ENCODE measurements at regions not wholly inside any gene's neighbourhood (a gene's known extent, or its start where the extent isn't known, plus 50 kb on each side); places are given as distances from the start of the nearest gene placed in this dataset.
A peak's percentile ranks its signal among the peaks of the same experiment; 100 is the strongest.
"Not testable (repeated sequence)": the region's sequence is repeated elsewhere in the genome, so short reads cannot be mapped to it uniquely, and the experiment has no call there.

DNA sequence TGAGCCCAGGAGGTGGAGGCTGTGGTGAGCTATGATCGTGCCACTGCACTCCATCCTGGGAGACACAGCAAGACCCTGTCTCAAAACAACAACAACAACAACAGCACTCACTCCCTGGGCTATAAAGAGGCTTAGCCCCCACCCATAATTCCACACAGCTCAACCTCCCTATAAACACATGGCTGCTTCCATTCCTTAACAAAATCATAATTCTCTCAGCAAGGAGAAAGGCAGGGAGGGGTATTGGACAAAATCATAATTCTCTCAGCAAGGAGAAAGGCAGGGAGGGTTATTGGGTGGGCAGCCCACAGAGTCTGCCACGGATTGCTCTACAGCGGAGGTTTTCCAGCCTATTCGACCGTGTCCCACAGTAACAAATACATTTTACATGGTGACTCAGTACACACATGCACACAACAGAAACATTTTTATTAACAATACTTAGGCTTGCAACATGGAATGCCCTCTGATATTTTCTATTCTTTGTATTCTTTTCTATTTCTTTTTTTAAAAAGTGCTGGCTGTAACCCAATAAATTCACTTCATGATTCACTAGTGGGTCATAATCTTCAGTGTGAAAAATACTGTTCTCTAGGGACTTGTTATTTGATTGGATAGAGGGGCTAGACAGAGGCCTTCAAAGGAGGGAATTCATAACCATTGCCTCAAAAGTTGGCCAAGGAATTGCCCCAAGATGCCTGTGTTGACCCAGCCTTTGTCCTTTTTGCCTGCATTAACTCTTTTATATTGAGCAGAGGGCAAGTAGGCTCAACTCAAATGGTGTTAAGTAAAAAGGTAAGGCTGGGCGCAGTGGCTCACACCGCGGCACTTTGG, 50.6 kb upstream of the ZMYND8 start:
- DNase-seq (ENCODE audit: extremely low spot score, insufficient read length, low read depth) (no peak), FAIRE-seq (no peak)

DNA sequence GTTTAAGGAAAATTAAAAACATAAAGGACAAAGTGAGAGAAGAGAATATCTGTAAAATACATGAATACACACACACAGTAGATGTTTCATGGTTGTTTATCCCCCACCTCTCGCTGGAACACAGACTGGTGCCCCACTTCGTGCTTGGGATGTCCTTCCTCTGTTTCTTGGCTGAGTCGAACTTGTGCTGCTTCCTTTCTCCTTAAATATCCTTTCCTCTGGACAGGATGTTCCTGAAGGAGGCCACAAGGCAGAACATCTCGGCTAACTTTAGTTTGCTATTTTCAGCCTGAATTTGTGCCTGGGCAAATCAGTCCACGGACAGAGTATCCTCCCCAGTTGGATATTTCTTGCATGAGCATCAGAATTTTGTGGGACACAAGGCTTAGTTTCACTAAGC, 54.7 kb upstream of the ZMYND8 start:
- FAIRE-seq: no peak
- no peak for DNase-seq (ENCODE audit: extremely low spot score, insufficient read length, low read depth)

DNA sequence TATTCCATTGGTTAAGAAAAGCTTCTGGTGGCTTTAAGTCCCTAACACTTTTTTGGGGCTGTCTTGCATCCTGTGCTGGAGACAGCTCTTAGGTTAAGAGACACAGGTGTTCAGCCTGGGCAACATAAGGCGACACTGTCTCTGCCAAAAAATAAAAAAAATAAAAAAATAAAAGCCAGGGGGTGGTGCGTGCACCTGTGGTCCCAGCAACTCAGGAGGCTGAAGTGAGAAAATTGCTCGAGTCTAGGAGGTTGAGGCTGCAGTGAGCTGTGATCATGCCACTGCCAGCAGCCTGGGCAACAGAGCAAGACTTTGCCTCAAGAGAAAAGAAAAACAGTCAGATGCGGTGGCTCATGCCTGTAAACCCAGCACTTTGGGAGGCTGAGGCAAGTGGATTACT, 55.6 kb upstream of the ZMYND8 start:
- FAIRE-seq (peak; percentile 36), DNase-seq (ENCODE audit: extremely low spot score, insufficient read length, low read depth) (no peak)

DNA sequence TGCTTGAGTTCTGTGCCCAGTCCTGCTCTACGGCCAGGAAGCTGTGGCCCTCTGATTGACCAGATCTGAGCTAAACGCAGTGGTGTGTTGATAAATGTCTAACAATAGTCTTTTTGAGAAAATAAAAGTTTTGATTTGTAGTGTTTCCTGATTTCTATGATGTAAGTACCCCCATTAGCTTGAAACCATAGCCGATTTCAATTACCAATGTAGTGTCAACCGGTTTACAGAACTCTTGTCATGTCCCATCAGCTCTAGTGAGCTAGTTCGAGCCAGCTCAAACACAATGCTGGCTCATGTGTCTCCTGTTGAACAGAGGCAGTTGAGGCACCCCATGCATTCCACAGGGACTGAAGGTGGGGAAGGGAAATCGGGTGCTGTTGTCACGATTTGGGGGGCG, 56.7 kb upstream of the ZMYND8 start:
- FAIRE-seq: no peak
- no peak for DNase-seq (ENCODE audit: extremely low spot score, insufficient read length, low read depth)

DNA sequence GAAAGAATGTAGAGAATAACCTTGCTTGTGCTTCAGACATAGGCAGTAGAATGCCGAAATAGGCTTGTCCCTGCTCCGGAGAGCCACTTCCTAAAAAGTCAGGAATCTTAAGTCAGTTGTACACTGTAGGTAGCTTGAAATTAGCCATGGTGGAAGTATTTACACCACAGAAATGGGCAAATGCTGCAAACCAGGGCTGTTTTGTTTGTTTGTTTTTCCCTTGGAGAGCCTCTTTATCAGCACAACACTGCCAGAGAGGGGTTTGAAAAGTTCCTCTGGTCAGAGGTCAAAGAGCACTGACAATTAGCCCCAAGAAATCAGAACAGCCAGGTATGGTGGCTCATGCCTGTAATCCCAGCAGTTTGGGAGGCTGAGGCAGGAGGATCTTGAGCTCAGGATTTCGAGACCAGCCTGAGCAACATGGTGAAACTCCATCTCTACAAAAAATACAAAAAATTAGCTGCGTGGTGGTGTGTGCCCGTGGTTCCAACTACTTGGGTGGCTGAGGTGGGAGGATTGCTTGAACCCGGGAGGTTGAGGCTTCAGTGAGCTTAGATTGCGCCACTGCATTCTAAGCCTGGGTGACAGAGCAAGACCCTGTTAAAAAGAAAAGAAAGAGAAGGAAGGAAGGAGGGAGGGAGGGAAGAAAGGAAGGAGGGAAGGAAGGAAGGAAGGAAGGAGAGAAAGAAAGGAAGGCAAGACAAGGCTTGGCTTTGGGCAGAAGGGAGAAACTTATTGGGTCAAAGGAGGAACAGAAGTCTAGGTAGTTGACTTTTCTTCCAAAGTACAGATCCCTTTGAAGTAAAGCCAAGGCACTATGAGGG, 61.0 kb upstream of the ZMYND8 start:
- FAIRE-seq (no peak), DNase-seq (ENCODE audit: extremely low spot score, insufficient read length, low read depth) (no peak)

DNA sequence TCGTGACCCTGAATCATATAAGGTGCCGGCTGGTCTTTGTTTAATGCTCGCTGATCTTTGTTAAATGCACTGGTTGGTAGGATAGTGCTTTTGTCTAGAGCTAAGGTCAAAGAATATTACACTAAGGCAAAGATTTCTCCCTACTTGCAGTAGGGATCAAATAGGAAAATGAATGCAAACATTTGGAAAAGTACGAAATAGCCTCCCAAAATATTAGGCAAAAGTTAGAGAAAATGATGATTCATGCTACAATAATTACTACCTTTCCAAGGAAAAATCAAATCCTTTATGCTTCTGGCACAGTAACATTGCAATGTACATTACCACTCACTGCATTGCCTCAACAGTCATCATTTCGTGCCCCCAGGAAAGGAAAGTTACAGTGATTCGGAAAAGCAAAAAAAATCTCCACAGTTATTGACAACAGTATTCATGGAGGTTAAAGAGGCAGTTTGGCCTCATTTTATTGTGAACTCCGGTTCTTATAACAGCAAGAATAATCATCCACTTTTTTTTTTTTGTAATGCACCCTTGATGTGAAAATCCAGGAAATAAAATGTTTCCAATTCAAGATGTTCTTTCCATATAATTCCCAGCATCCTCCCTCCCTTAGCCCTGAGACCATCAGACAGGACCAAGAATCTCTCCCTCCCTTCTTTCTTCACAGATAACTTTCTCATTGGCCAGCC, 61.7 kb upstream of the ZMYND8 start:
- DNase-seq (ENCODE audit: extremely low spot score, insufficient read length, low read depth) (no peak), FAIRE-seq (no peak)

DNA sequence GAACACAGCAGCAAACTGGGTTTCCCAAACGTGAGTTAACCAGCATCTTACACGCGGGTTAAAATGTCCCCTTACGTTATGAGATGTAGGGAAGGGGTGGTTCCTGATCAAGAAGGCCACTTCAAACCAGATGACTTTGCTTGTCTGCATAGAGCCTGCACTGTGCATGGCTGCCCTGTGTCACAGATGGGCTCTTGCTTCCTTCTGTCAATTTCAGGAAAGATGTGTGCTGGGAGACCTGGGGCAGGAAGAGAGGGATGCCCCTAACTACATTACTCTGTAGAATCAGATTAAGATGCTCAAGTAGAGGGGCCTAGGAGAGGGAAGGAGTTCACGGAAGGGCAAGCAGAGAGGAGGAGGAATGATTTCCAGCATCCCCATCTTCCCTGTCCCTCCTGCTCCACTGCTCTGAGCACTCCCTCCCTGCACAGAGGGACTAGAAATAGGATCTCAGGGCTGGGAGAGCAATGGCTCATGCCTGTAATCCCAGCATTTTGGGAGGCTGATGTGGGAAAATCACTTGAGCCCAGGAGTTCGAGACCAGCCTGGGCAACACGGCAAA, 63.5 kb upstream of the ZMYND8 start:
- FAIRE-seq: no peak
- DNase-seq (ENCODE audit: extremely low spot score, insufficient read length, low read depth): no peak

DNA sequence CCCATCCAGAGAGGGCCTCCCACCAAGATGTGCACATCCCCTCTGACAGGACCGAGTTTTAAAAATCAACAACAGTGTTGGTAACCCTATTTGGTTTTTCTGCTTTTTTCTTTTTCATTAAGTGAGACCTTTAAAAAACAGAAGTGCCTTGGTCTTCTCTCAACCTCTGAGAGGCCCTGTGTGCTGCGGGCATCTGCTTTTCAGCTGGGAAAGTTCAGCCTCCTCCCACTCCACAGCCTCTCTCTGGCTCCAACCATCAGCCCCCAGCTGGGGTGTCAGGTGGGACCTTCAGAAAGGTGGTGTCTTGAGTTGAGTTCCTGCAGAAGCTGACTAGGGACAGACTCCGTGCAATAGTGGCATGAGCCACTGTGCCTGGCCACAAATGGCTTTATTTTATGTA, 64.6 kb upstream of the ZMYND8 start:
- no peak for FAIRE-seq
- DNase-seq (ENCODE audit: extremely low spot score, insufficient read length, low read depth): no peak

DNA sequence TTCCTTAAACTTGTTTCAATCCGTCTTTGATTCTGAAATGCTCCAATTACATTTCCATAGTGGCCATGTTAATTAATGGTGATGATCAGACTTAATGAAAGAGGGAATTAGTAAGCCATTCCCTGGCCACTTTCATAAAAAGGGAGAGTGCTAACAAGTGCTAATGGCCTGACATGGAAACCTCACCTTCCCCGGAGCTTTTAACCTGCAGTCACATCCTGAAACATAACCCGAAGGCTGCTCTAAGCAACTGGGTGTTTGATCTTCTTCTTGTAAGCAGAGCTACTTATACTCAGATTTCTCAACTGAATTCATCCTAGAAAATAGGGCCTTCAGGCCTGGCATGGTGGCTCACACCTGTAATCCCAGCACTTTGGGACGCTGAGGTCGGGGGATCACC, 67.1 kb upstream of the ZMYND8 start:
- no peak for FAIRE-seq
- no peak for DNase-seq (ENCODE audit: extremely low spot score, insufficient read length, low read depth)

DNA sequence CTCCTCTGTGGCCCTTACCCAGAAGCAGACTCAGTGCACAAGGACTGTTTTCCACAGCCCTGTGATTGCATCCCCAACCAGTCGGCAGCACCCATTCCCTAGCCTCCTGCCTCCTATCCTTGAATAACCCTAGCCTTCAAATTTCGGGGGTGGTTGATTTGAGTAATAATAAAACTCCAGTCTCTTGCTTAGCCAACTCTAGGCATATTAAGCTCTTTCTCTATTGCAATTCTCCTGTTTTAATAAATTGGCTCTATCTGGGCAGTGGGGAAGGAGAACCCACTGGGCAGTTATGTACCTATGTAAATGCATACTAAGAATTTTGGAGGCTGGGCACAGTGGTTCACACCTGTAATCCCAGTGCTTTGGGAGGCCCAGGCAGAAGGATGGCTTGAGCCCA, 70.6 kb upstream of the ZMYND8 start:
- DNase-seq (ENCODE audit: extremely low spot score, insufficient read length, low read depth) (no peak), FAIRE-seq (no peak)

DNA sequence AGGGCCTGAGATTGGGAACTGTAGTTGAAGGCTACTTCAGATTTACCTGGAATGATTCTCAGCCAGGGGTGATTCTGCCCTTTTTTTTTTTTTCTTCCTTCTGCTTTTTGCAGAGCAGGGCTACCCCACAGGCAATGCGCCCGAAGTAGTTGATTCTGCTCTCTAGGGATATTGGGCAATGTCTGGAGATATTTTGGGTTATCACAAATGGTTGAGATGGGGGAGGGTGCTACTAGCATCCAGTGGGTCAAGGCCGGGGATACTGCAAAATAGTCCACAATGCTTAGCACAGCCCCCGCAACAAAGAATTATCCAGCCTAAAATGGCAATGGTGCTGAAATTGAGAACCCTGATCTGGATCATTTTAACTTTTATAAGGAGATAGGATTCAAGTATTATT, 71.2 kb upstream of the ZMYND8 start:
- FAIRE-seq (no peak), DNase-seq (ENCODE audit: extremely low spot score, insufficient read length, low read depth) (no peak)

DNA sequence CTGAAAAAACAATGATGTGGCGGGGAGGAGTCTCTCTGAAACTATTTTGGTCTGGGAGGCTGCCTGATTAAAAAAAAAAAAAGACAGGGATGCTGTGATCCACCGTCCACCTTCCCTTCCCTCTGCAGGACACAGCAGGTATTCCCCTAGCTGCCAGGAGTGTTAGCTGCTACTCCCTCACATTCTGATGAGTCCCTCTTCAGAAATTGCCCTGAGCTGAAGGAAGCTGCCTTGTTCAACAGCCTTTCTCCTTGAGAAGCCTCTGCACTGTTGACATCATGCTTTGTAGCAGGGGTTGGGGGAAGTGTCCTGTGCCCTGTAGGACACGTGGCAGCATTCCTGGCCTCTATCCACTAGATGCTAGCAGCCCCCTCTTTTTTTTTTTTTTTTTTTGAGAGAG, 71.7 kb upstream of the ZMYND8 start:
- FAIRE-seq (no peak), DNase-seq (ENCODE audit: extremely low spot score, insufficient read length, low read depth) (no peak)

DNA sequence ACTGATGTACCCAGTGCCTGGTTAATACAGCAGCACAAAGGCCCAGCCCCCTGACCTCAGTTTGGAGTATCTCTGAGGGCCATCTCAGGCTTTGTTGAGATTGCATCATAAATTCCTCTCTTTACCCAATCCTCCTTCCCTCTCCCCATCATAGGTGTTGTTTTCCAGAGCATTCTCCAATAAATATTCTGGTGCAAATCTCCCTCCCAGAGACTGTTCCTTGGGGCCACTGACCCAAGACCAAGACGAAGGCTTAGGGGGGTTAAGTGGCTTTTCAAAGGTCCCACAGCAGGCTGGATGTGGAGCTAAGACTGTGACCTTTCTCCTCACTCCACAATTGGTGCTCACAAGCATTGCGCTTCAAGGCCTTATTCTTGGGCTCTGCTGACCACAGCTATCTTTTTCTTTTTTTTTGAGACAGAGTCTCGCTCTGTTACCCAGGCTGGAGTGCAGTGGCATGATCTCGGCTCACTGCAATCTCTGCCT, 72.4 kb upstream of the ZMYND8 start:
- FAIRE-seq (no peak), DNase-seq (ENCODE audit: extremely low spot score, insufficient read length, low read depth) (no peak)

DNA sequence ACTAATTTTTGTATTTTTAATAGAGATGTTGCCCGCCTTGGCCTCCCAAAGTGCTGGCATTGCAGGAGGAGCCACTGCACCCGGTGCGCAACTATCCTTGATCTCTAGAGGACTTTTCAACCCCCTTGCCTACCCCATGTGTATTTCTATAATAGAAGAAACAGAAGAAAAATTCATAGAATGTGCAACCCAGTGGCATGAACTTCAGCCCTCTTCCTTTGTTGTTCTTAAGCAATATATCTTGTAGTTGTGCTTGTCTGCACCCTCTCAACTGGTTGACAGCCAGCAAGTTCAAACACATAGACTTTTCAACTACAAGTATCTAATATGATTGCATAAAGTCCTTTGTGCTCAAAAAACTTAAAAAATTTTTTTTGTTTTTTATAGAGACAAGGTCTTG, 72.3 kb upstream of the NCOA3 start:
- no peak for DNase-seq (ENCODE audit: extremely low spot score, insufficient read length, low read depth)
- FAIRE-seq: no peak

DNA sequence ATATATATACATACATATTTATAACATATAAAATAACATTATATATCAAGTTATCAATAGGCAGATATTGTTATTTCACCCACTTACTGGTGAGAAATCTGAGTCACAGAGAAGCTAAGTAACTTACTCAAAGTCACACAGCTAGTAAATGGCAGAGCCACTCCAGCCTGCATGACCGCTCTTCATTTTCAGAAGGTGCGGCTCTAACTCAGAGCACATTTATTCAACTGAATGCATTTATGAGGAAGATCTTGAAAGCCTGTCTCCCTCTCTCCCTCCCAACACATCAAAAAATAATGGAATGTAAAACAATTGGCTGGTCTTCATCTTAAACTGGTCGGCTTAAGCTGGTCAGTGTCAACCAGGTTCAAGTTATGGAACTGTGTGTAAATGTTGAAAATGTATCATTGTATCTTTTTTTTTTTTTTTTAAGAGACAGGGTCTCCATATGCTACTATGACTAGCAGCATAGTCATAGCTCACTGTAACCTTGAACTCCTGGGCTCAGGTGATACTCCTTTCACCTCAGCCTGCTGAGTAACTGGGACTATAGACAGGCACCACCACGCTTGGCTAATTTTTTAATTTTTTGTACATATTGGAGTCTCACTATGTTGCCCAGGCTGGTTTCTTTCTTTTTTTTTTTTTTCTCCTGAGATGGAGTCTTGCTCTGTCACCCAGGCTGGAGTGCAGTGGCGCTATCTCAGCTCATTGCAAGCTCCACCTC, 70.7 kb upstream of the NCOA3 start:
- DNase-seq (ENCODE audit: extremely low spot score, insufficient read length, low read depth) (no peak), FAIRE-seq (no peak)

DNA sequence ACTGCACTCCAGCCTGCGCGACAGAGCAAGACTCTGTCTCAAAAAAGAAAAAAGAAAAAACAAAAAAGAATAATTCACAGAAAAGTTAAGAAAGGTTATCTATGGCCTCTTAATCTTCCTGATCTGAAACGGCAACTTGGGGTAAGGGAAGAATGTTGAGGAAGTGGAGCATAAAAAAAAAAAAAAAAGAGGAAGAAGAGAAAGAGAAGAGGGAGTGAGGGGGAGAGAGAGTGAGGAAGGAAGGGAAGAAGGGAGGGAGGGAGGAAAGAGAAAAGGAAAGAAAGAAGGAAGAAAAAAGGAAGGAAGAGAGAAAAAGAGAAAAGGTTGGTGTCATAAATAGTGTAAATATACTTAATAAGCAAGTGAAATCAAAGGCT, 68.9 kb upstream of the NCOA3 start:
- no peak for FAIRE-seq
- no peak for DNase-seq (ENCODE audit: extremely low spot score, insufficient read length, low read depth)

DNA sequence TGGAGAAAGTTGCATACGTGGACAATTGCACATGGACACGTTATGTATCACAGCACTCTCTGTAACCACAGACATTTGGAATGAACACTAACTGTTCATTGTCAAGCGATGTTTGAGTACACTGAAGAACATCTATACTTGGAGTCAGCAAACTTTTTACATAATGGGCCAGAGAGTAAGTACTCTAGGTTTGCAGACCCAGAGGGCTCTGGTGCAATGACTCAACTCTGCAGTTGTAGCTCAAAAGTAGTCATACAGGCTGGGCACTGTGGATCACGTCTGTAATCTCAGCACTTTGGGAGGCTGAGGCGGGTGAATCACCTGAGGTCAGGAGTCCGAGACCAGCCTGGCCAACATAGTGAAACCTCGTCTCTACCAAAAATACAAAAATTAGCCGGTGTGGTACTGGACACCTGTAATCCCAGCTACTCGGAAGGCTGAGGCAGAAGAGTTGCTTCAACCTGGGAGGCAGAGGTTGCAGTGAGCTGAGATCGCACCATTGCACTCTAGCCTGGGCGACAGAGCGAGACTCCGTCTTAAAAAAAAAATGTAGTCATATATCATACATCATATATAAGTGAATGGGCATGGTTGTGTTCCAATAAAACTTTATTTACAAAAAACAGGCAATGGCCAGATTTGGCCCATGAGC, 67.4 kb upstream of the NCOA3 start:
- FAIRE-seq: peak; percentile 60
- not testable (repeated sequence) for DNase-seq (ENCODE audit: extremely low spot score, insufficient read length, low read depth)

DNA sequence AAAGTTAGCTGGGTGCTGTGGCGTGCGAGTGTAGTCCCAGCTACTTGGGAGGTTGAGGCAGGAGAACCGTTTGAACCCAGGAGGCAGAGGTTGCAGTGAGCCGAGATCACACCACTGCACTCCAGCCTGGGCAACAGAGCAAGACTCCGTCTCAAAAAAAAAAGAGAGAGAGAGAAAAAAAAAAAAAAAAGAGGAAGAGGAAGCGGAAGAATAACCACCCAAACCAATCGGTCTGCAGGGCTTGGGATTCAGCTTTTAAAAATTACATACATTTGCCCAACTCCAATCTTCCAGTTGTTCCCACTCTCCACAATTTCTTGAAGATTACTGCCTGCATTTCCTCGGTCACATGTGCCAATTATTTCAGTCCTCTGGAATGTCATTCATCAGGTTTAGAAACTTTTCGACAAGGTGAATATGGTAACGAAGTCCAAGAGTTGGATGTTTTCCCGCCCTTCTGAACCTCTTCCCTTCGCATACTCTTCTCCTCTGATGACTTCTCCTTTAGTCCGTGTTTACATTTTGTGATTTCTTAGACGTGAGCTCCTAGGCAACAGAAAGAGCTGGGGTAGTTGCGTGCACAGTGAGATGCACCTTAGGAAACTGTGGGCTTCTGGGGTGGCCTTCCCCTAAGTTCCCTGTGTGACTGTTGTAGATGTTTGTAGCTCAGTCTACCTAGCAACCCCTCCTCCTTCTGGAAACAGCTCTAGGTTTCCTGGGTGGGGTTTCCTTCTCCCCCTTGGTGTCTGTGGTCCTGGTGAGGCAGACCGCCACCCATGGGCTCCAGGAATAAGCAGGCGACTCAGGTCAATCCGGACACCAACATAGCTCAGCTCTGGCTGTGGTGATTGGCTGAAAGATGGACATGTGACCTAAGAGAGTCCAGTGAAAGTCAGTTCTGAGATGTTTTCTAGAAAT, 63.0 kb upstream of the NCOA3 start:
- DNase-seq (ENCODE audit: extremely low spot score, insufficient read length, low read depth): peak; percentile 48
- FAIRE-seq: peak; percentile 85

All from GM18507 (cell line).